A673 (cell line): ENCODE measurements at regions not wholly inside any gene's neighbourhood (a gene's known extent, or its start where the extent isn't known, plus 50 kb on each side); places are given as distances from the start of the nearest gene placed in this dataset.

Experiments
- BruUV-seq: library from RNA; stranded (reverse); fragments of 400-500 nt; replicated peaks from 2 replicates; lab custom pipeline; 2021; lab: Mats Ljungman, UMichigan
- CTCF ChIA-PET: fragments of 300-600 bp; sonication (Branson Sonifier 250); formaldehyde crosslinking; loops from one replicate; lab custom pipeline; 2022; ENCODE audit warnings: antibody characterized with exemption; lab: Charles Lee
- POLR2A ChIA-PET: fragments of 300-600 bp; sonication (Branson Sonifier 250); formaldehyde crosslinking; loops from one replicate; lab custom pipeline; 2022; ENCODE audit warnings: antibody characterized with exemption; ENCODE audit not compliant: low non-redundant PET; lab: Charles Lee
- DNase-seq: peaks from one replicate; pipeline ENCODE4 v3.0.0-alpha.2; 2015; ENCODE audit warnings: low spot score
- H3K27ac ChIP-seq: fragments of 200-600 bp; sonication (generic); 2 replicates; pipeline ENCODE4 v1.5.1; 2016; ENCODE audit warnings: mixed run types, low read depth, mild to moderate bottlenecking, mixed read lengths, antibody characterized with exemption, low read length; ENCODE audit not compliant: poor library complexity, severe bottlenecking
- H3K27me3 ChIP-seq: fragments of 200-600 bp; sonication (generic); replicated peaks from 2 replicates; pipeline ENCODE4 v1.6.1; 2017; ENCODE audit warnings: mixed run types, low read depth, mild to moderate bottlenecking, mixed read lengths, antibody characterized with exemption, low read length; ENCODE audit not compliant: insufficient read depth, poor library complexity
- H3K36me3 ChIP-seq: fragments of 200-600 bp; sonication (generic); 2 replicates; pipeline ENCODE4 v1.6.1; 2016; ENCODE audit warnings: mixed run types, mild to moderate bottlenecking, mixed read lengths, antibody characterized with exemption, low read length; ENCODE audit not compliant: insufficient read depth, poor library complexity, severe bottlenecking
- H3K4me1 ChIP-seq: fragments of 200-600 bp; sonication (generic); 2 replicates; pipeline ENCODE4 v1.6.1; 2017; ENCODE audit warnings: mixed run types, mild to moderate bottlenecking, mixed read lengths, antibody characterized with exemption, low read length; ENCODE audit not compliant: insufficient read depth, poor library complexity, severe bottlenecking
- H3K4me3 ChIP-seq: fragments of 200-600 bp; sonication (generic); 2 replicates; pipeline ENCODE4 v1.5.1; 2016; ENCODE audit warnings: low read depth, mixed run types, mild to moderate bottlenecking, mixed read lengths, low read length; ENCODE audit not compliant: poor library complexity, severe bottlenecking
- H3K9me3 ChIP-seq: fragments of 200-600 bp; sonication (generic); 2 replicates; pipeline ENCODE4 v1.6.1; 2016; ENCODE audit warnings: mixed run types, low read depth, mild to moderate bottlenecking, mixed read lengths, antibody characterized with exemption, low read length; ENCODE audit not compliant: poor library complexity, severe bottlenecking
- CTCF ChIP-seq: fragments of 300-800, 200-600 bp; sonication (generic); conservative IDR thresholded peaks from 2 replicates; pipeline ENCODE4 v1.5.1; 2017; ENCODE audit warnings: low read depth, mild to moderate bottlenecking, antibody characterized with exemption, low read length, moderate library complexity, mixed read lengths
- EZH2 ChIP-seq: fragments of 200-600 bp; sonication (generic); IDR thresholded peaks from 2 replicates; pipeline ENCODE4 v1.6.1; 2017; ENCODE audit warnings: borderline replicate concordance, low read depth, mild to moderate bottlenecking, mixed read lengths, antibody characterized with exemption, low read length; ENCODE audit not compliant: poor library complexity, severe bottlenecking
- intact Hi-C: fragments of 100-400 bp; cut with micrococcal nuclease; formaldehyde crosslinking; loops from one replicate; pipeline ENCODE4 v1.10.0; 2022; ENCODE audit not compliant: unreplicated experiment

GRCh38 chr16:65355706-65356105 is 233.8 kb upstream of the CDH11 start:
- TF ChIP-seq CTCF, result no peak
- no peak for TF ChIP-seq EZH2
- no TSS peak for BruUV-seq
- intact Hi-C loops, result no loop called here
- Histone ChIP-seq H3K4me3 (no peak overlapping the region), H3K4me1 (no peaks in the 10 kb centered on the region), H3K36me3 (no peaks in the 10 kb centered on the region), H3K27ac (no peak overlapping the region), H3K27me3 (no peaks in the 10 kb centered on the region), H3K9me3 (peaks cover 8% of the 10 kb centered on the region)
- CTCF ChIA-PET, result no interaction called here
- POLR2A ChIA-PET, result no interaction called here
- DNase-seq, result no peak

GRCh38 chr16:65353183-65353582 is 231.3 kb upstream of the CDH11 start:
- POLR2A ChIA-PET, result no interaction called here
- peaks cover 8% of the 10 kb centered on the region for H3K9me3 ChIP-seq
- CTCF ChIA-PET, result no interaction called here
- no peaks in the 10 kb centered on the region for H3K36me3 ChIP-seq
- H3K27ac ChIP-seq, result no peak overlapping the region
- intact Hi-C loops, result no loop called here
- TF ChIP-seq EZH2 (no peak), CTCF (no peak)
- H3K4me1 ChIP-seq, result no peaks in the 10 kb centered on the region
- H3K4me3 ChIP-seq, result no peak overlapping the region
- H3K27me3 ChIP-seq, result no peaks in the 10 kb centered on the region
- BruUV-seq, result no TSS peak
- DNase-seq, result no peak

- no peak for DNase-seq
- ChIA-PET CTCF (no interaction called here), POLR2A (no interaction called here)
- Histone ChIP-seq H3K4me1 (no peaks in the 10 kb centered on the region), H3K4me3 (no peak overlapping the region), H3K27me3 (no peaks in the 10 kb centered on the region), H3K36me3 (no peaks in the 10 kb centered on the region), H3K27ac (no peak overlapping the region), H3K9me3 (no peaks in the 10 kb centered on the region)
- intact Hi-C loops, result no loop called here
- TF ChIP-seq CTCF (no peak), EZH2 (no peak)
- no TSS peak for BruUV-seq
These were observed 227.8 kb upstream of the CDH11 start for GRCh38 chr16:65349626-65350025.
